IMR-90 (cell line): ENCODE measurements at regions not wholly inside any gene's neighbourhood (a gene's known extent, or its start where the extent isn't known, plus 50 kb on each side); places are given as distances from the start of the nearest gene placed in this dataset.

Experiments
- ATAC-seq: fragments of 200-7000 bp; cut with Tn5 transposase; 2 replicates; pipeline ENCODE4 v1.9.1; 2020; ENCODE audit warnings: low read depth, mild to moderate bottlenecking, moderate library complexity
- BruUV-seq: library from RNA; stranded (reverse); fragments of 400-500 nt; replicated peaks from 2 replicates; lab custom pipeline; 2021; lab: Mats Ljungman, UMichigan
- CTCF ChIA-PET: fragments of 300-600 bp; formaldehyde crosslinking; extraction: SDS; loops from one replicate; lab custom pipeline; 2021; ENCODE audit warnings: antibody characterized with exemption; lab: Yijun Ruan, JAX
- POLR2A ChIA-PET: fragments of 300-600 bp; sonication (Branson Sonifier 250); formaldehyde crosslinking; loops from one replicate; lab custom pipeline; 2022; ENCODE audit warnings: antibody characterized with exemption; ENCODE audit not compliant: unreplicated experiment; lab: Charles Lee
- DNase-seq: peaks from one replicate; pipeline ENCODE4 v3.0.0; 2013
- H2AFZ ChIP-seq: replicated peaks from 2 replicates; pipeline ENCODE3; 2013; ENCODE audit warnings: low read length, mild to moderate bottlenecking; ENCODE audit not compliant: poor library complexity
- H2AK5ac ChIP-seq: 2 replicates; pipeline ENCODE4 v1.6.1; 2013; ENCODE audit warnings: low read depth, low read length, inconsistent platforms
- H2AK9ac ChIP-seq: replicated peaks from 2 replicates; pipeline ENCODE3; 2013; ENCODE audit warnings: mild to moderate bottlenecking, low read depth, low read length, moderate library complexity; ENCODE audit not compliant: poor library complexity
- H2BK120ac ChIP-seq: 2 replicates; pipeline ENCODE4 v1.6.1; 2013; ENCODE audit warnings: low read depth, low read length, inconsistent platforms
- H2BK15ac ChIP-seq: 3 replicates; pipeline ENCODE4 v1.6.1; 2013; ENCODE audit warnings: low read depth, low read length, inconsistent platforms
- H2BK20ac ChIP-seq: 2 replicates; pipeline ENCODE4 v1.6.1; 2013; ENCODE audit warnings: low read depth, mild to moderate bottlenecking, inconsistent platforms, low read length, moderate library complexity
- H2BK5ac ChIP-seq: 2 replicates; pipeline ENCODE4 v1.6.1; 2013; ENCODE audit warnings: mild to moderate bottlenecking, low read depth, low read length, inconsistent platforms; ENCODE audit not compliant: poor library complexity, severe bottlenecking
- H3K14ac ChIP-seq: replicated peaks from 2 replicates; pipeline ENCODE4 v1.6.1; 2013; ENCODE audit warnings: low read depth, low read length, inconsistent platforms
- H3K18ac ChIP-seq: 2 replicates; pipeline ENCODE4 v1.6.1; 2013; ENCODE audit warnings: low read depth, low read length, control low read depth
- H3K23ac ChIP-seq: 2 replicates; pipeline ENCODE4 v1.6.1; 2013; ENCODE audit warnings: low read depth, low read length, inconsistent platforms
- H3K27ac ChIP-seq: 2 replicates; pipeline ENCODE4 v1.5.1; 2013; ENCODE audit warnings: mild to moderate bottlenecking, control low read depth, low read length; ENCODE audit not compliant: insufficient read depth
- H3K27me3 ChIP-seq: 2 replicates; pipeline ENCODE4 v1.6.1; 2013; ENCODE audit warnings: low read length; ENCODE audit not compliant: control insufficient read depth, insufficient read depth
- H3K36me3 ChIP-seq: 2 replicates; pipeline ENCODE4 v1.6.1; 2013; ENCODE audit warnings: low read length, mixed read lengths; ENCODE audit not compliant: control insufficient read depth, insufficient read depth
- H3K4ac ChIP-seq: 2 replicates; pipeline ENCODE4 v1.6.1; 2013; ENCODE audit warnings: low read depth, low read length, inconsistent platforms
- H3K4me1 ChIP-seq: 2 replicates; pipeline ENCODE4 v1.6.1; 2013; ENCODE audit warnings: low read length, mixed read lengths; ENCODE audit not compliant: control insufficient read depth, insufficient read depth
- H3K4me2 ChIP-seq: 2 replicates; pipeline ENCODE4 v1.6.1; 2013; ENCODE audit warnings: low read depth, mild to moderate bottlenecking, control low read depth, low read length, moderate library complexity
- H3K4me3 ChIP-seq: 2 replicates; pipeline ENCODE4 v1.5.1; 2013; ENCODE audit warnings: low read depth, mild to moderate bottlenecking, control low read depth, low read length, moderate library complexity; ENCODE audit not compliant: insufficient read depth
- H3K56ac ChIP-seq: 2 replicates; pipeline ENCODE4 v1.6.1; 2013; ENCODE audit warnings: low read length, inconsistent platforms; ENCODE audit not compliant: insufficient read depth; ENCODE audit errors: extremely low read depth
- H3K79me1 ChIP-seq, 2 experiments: 2 replicates each; pipeline ENCODE4 v1.6.1; 2013; ENCODE audit warnings: low read length in 2 of 2, inconsistent platforms in 1 of 2, low read depth in 1 of 2
- H3K9ac ChIP-seq: 2 replicates; pipeline ENCODE4 v1.6.1; 2013; ENCODE audit warnings: low read depth, low read length, control low read depth
- H3K9me1 ChIP-seq: 2 replicates; pipeline ENCODE4 v1.6.1; 2013; ENCODE audit warnings: low read length, inconsistent platforms; ENCODE audit not compliant: insufficient read depth
- H3K9me3 ChIP-seq: 2 replicates; pipeline ENCODE4 v1.6.1; 2013; ENCODE audit warnings: low read length; ENCODE audit not compliant: control insufficient read depth, insufficient read depth
- H4K20me1 ChIP-seq: 2 replicates; pipeline ENCODE4 v1.6.1; 2013; ENCODE audit warnings: low read length, inconsistent platforms; ENCODE audit not compliant: insufficient read depth
- H4K5ac ChIP-seq: 2 replicates; pipeline ENCODE4 v1.6.1; 2013; ENCODE audit warnings: mild to moderate bottlenecking, low read depth, low read length, control low read depth
- H4K8ac ChIP-seq, 2 experiments: 2 replicates each; pipeline ENCODE4 v1.6.1; 2013; ENCODE audit warnings: low read depth in 2 of 2, low read length in 2 of 2, control low read depth in 1 of 2, inconsistent platforms in 1 of 2
- H4K91ac ChIP-seq: 2 replicates; pipeline ENCODE4 v1.6.1; 2013; ENCODE audit warnings: low read depth, low read length, inconsistent platforms; ENCODE audit not compliant: insufficient read depth
- CEBPB ChIP-seq: IDR thresholded peaks from 2 replicates; pipeline ENCODE4 v1.6.1; 2012; ENCODE audit warnings: low read depth, low read length, improper control_type of control experiment
- CTCF ChIP-seq: conservative IDR thresholded peaks from 2 replicates; pipeline ENCODE4 v1.5.1; 2012; ENCODE audit warnings: mild to moderate bottlenecking, low read depth, low read length, improper control_type of control experiment
- ELK1 ChIP-seq: fragments of 150-350 bp; IDR thresholded peaks from 2 replicates; pipeline ENCODE4 v1.6.1; 2016; ENCODE audit warnings: low read depth, mild to moderate bottlenecking, low read length, moderate library complexity, borderline replicate concordance
- FOS ChIP-seq: fragments of 150-350 bp; IDR thresholded peaks from 2 replicates; pipeline ENCODE4 v1.6.1; 2016; ENCODE audit warnings: low read depth, low read length
- MAFK ChIP-seq: IDR thresholded peaks from 2 replicates; pipeline ENCODE4 v1.6.1; 2012; ENCODE audit warnings: low read depth, low read length, improper control_type of control experiment
- MAZ ChIP-seq: IDR thresholded peaks from 2 replicates; pipeline ENCODE4 v1.6.1; 2012; ENCODE audit warnings: low read depth, mild to moderate bottlenecking, low read length, improper control_type of control experiment, moderate library complexity, borderline replicate concordance
- POLR2A ChIP-seq: IDR thresholded peaks from 2 replicates; pipeline ENCODE4 v1.6.1; 2012; ENCODE audit warnings: mild to moderate bottlenecking, low read depth, low read length
- RAD21 ChIP-seq: IDR thresholded peaks from 2 replicates; pipeline ENCODE4 v1.6.1; 2012; ENCODE audit warnings: low read length, improper control_type of control experiment
- RCOR1 ChIP-seq: IDR thresholded peaks from 2 replicates; pipeline ENCODE4 v1.6.1; 2012; ENCODE audit warnings: mild to moderate bottlenecking, low read length, improper control_type of control experiment; ENCODE audit not compliant: insufficient replicate concordance
- RFX5 ChIP-seq: IDR thresholded peaks from 2 replicates; pipeline ENCODE4 v1.8.0; 2012; ENCODE audit warnings: low read depth, mild to moderate bottlenecking, low read length, moderate library complexity
- SMC3 ChIP-seq: fragments of 150-350 bp; IDR thresholded peaks from 2 replicates; pipeline ENCODE4 v1.6.1; 2016; ENCODE audit warnings: low read depth, mild to moderate bottlenecking, antibody characterized with exemption, low read length, moderate library complexity
- USF2 ChIP-seq: fragments of 150-350 bp; IDR thresholded peaks from 2 replicates; pipeline ENCODE4 v1.6.1; 2017; ENCODE audit warnings: mild to moderate bottlenecking, antibody characterized with exemption, low read length, low read depth
- WGBS, 2 experiments: methylation state at CpG; one replicate each; pipeline versions ENCODE4 v1.1.5 to v1.1.7; 2013; ENCODE audit warnings: missing lambda C conversion rate in 2 of 2; ENCODE audit not compliant: insufficient read length in 1 of 2; ENCODE audit errors: extremely low coverage in 2 of 2; 5-methylcytosine and 5-hydroxymethylcytosine counted together
- dilution Hi-C: fragments of 300-500 bp; cut with HindIII; formaldehyde crosslinking; loops from one replicate; pipeline ENCODE4 v1.14.3; 2018; ENCODE audit warnings: low sequenced_read_pairs; ENCODE audit not compliant: unreplicated experiment
- in situ Hi-C: fragments of 300-500 bp; cut with MboI; formaldehyde crosslinking; loops from 3 replicates; pipeline ENCODE4 v1.14.3; 2019; ENCODE audit warnings: low sequenced_read_pairs, inconsistent platforms, mixed read lengths
- intact Hi-C: fragments of 100-400 bp; cut with micrococcal nuclease; formaldehyde crosslinking; loops from 2 replicates; pipeline ENCODE4 v1.10.0; 2022

- no peak overlapping the region for H2BK120ac ChIP-seq
- no peak overlapping the region for H3K4me3 ChIP-seq
- no peaks in the 10 kb centered on the region for H3K36me3 ChIP-seq
- ChIA-PET CTCF (interaction anchor here (1.9 kb wide), 1 partner anchor 11 kb away, joined by 4 read pairs; no protein-coding TSS in a partner anchor), POLR2A (no interaction called here)
- H3K14ac ChIP-seq = no peak overlapping the region
- H2AK5ac ChIP-seq = no peak overlapping the region
- H3K9ac ChIP-seq = no peak overlapping the region
- H3K4me1 ChIP-seq = peaks cover 1% of the 10 kb centered on the region
- H4K20me1 ChIP-seq = no peaks in the 10 kb centered on the region
- no peak overlapping the region for H4K5ac ChIP-seq
- H3K23ac ChIP-seq = no peak overlapping the region
- no peaks in the 10 kb centered on the region for H3K9me3 ChIP-seq
- no TSS peak for BruUV-seq
- H3K27me3 ChIP-seq = peaks cover 11% of the 10 kb centered on the region
- no peak overlapping the region for H2BK5ac ChIP-seq
- H3K4me2 ChIP-seq = no peak overlapping the region
- H4K8ac ChIP-seq = no peak overlapping the region
- no peak overlapping the region for H3K4ac ChIP-seq
- ATAC-seq (no peak), DNase-seq (no peak)
- H4K91ac ChIP-seq = no peak overlapping the region
- dilution Hi-C loops (no loop called here), intact Hi-C loops (no loop called here), in situ Hi-C loops (no loop called here)
- no peak overlapping the region for H2BK15ac ChIP-seq
- 70% methylated on average over 7 of the region's 9 CpGs; no CpG with 5 or more reads in 1 of the 2 experiments for WGBS, 2 experiments
- no peak overlapping the region for H2BK20ac ChIP-seq
- H2AK9ac ChIP-seq = no peak overlapping the region
- no peak overlapping the region for H3K27ac ChIP-seq
- H3K79me1 ChIP-seq = no peaks in the 10 kb centered on the region
- no peak overlapping the region for H2AFZ ChIP-seq
- H3K9me1 ChIP-seq = peaks cover 6% of the 10 kb centered on the region; the same call in 1 of the 2 replicates
- no peak overlapping the region for H3K18ac ChIP-seq
- no peak overlapping the region for H3K56ac ChIP-seq
- TF ChIP-seq POLR2A (no peak), FOS (no peak), MAZ (no peak), SMC3 (no peak), MAFK (no peak), RFX5 (no peak), RAD21 (no peak), USF2 (no peak), CEBPB (no peak), ELK1 (no peak), RCOR1 (no peak), CTCF (no peak)
These were observed 57.0 kb upstream of the SIM2 start for GRCh38 chr21:36641886-36642285.
